Central memory CD4-positive, alpha-beta T cell (primary cell): ENCODE measurements at regions not wholly inside any gene's neighbourhood (a gene's known extent, or its start where the extent isn't known, plus 50 kb on each side); places are given as distances from the start of the nearest gene placed in this dataset.

ENCODE experiments used
- DNase-seq: peaks from one replicate; pipeline ENCODE4 v3.0.0; 2022

- no peak for DNase-seq
Measured at GRCh38 chr13:43985422-43986072, 105.8 kb downstream of the LACC1 start.

DNA sequence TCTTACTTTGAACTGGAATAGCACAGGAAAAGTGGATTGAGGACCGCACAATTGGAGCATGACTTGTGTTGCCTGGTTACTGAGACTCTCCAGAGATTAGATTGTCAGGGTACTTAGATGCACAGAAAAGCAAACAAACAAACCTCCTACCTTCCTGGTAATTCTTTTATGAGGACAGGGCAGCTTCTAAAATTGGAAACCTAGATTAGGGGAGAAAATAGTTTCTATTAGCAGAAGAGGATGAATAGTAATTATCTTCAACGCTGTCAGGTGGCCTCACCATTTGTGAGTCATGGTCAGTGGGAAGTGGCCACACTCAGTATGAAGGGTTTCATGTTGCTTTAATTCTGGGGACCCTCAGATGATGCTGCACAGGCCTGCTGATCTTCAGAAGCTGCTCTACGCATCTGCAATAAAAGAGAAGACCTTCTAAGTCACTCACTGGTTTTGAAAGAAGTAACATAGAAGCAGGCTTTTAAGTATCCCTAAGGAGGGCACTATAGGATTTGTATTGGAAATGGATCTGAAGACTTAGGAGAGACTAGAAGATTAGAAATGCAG lies 106.8 kb downstream of the LACC1 start:
- DNase-seq: no peak

DNA sequence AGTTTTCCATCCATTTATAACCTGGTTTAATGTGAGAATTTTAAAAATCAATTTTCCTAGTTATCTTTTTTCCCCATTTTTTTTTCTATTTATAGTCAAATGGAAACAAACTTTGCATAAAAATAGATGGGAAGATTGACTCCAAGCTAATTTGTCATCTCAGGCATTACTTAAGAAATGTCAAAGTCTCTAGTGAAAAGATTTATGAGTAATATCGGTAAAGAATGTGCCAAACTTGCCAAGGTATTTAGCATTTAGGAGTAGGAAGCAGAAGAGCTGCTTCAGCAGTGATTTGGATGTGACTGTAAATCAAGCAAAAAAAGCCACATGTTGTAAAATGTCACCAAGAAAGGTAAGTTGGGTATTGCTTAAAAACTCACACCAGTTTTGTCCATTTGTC lies 108.6 kb downstream of the LACC1 start:
- DNase-seq: no peak

- DNase-seq: no peak
Measured at GRCh38 chr13:43990021-43990420, 110.3 kb downstream of the LACC1 start.

DNA sequence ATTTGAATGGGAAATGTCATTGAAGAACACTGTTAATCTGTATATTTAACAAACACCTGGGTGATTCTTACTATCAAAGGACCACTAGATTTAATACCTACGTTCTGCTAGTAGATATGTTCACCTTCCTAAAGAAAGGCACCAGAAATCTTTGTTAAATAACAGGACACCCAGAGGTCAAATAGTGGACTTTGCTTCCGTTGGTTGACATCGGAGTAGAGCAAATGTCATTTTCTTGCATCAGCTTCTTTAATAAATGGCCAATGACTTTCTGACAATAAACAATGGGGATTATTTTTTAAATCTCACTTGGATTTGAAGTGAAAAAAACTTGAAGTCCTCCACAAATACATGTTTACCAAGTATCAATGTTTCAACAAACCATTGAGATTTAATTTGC lies 111.1 kb downstream of the LACC1 start:
- DNase-seq: no peak

DNA sequence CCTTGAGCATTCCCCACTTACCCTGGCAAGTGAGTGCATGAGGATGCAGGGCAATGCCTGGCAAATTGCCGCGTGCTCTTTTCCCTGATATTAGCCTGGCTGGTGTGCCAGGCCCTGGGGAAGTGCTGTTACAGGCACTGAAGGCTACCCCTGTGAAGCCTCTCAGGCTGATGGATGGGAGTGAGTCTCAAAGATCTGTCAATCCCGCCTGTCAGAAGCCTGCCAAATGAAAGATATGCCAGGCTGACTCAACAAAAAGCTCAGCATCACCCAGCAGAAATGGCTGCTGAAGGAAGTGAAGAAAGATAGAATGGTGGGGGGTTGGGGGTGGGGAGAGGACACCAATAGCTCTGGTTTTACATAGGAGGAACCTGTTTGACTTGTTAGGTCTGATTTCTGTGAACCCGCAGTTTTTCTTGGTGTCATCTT lies 112.1 kb downstream of the LACC1 start:
- DNase-seq: no peak

- no peak for DNase-seq
Measured at GRCh38 chr13:43992211-43992610, 112.5 kb downstream of the LACC1 start.

DNA sequence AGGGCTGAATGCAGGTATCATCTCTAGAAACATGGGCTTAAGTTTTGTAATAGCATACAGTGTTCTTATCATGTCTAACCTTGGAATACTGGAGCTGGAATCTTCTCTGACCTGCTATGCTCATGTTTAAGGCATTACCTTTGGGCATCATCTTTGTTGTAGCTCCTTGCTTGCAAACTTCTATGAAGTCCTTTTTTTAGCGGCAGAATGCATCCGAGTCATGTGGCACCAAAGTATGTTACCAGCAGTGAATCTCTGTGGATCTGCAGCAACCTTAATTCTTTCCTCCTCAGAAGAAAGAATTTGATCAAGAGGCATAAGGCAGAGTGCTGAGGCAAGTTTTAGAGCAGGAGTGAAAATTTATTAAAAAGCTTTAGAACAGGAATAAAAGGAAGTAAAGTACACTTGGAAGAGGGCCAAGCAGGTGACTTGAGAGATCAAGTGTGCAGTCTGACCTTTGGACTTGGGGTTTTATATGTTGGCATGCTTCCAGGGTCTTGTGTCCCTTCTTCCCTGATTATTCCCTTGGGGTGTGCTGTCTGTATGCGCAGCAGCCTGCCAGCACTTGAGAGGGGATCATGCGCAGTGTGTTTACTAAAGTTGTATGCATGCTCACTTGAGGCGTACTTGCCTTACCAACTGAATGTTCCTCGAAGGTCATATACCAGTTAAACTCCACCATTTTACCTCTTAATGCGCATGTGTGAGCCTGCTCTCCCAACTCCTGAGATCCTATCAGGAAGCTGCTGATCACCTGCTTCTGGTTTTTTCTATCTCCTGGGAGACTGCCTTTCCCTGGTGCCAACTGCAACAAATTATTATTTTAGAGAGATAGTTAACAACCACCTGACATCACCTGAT lies 115.5 kb downstream of the LACC1 start:
- no peak for DNase-seq

GRCh38 chr13:43996221-43996620 lies 116.5 kb downstream of the LACC1 start:
- DNase-seq: no peak

- no peak for DNase-seq
Measured at GRCh38 chr13:44003481-44003880, 123.8 kb downstream of the LACC1 start.

GRCh38 chr13:44004878-44005277 lies 125.2 kb downstream of the LACC1 start:
- no peak for DNase-seq

GRCh38 chr13:44007451-44007850 lies 127.7 kb downstream of the LACC1 start:
- DNase-seq: no peak

DNA sequence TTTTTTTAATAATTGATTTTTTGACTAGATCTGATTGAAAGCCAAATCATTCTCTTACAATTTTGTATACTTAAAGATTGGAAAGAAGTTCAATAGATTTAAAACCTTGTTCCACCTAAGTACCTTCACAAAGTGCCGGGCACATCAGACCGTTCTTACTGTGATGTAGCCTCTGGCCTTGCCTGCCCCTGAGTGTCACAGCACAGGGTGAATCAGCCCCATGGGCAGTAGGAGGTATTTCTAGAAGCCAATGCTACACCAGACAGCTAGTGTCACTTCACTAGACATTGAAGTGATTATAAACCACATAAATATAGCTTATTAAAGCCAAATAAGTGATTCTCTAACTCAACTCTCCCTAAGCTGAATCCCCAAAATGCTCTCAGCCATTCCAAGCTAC lies 131.3 kb downstream of the LACC1 start:
- DNase-seq: no peak

- no peak for DNase-seq
Measured at GRCh38 chr13:44012910-44013757, 133.4 kb downstream of the LACC1 start.

- DNase-seq: no peak
Measured at GRCh38 chr13:44013758-44014291, 134.1 kb downstream of the LACC1 start.

GRCh38 chr13:44014501-44014900 lies 134.8 kb downstream of the LACC1 start:
- DNase-seq: no peak

DNA sequence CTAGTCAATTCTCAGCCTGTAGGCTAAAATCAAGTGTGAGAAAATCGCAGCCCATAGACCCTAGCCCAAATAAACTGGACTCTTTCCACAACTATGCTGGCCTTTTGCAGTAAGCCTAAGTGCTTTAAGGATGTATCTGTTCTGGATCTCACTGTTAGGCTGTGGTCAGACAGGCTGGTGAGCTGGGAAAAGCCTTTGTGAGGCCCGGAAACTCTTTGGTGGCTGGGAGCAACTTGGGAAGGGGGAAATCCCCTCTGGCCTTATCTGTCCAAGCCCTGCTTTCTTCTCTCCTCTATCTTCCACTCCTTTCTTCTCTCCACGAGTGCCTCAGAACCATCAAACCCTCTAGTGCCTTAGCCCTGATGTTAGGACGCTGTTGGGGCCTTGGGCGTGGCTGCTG lies 135.4 kb downstream of the LACC1 start:
- no peak for DNase-seq

DNA sequence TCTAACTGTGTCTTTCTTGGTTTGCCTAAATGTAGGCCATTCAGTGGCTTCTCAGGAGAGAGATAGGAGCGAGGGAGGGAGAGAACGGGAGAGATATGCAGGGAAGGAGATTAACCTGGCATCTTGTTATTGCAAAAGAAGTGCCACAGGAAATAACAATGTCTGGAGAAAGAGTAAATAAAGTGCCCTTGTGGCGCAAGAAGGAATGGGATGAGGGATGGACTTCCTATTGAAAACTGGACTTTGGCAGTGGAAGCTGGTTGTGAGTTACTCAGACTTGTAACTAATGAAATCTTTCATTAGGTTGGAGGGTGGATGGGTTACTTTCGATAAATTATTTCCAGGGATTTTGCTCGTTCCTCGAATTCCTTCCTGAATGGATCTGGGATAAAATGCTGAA lies 136.1 kb downstream of the LACC1 start:
- DNase-seq: no peak

- no peak for DNase-seq
Measured at GRCh38 chr13:44017756-44018309, 138.1 kb downstream of the LACC1 start.

DNA sequence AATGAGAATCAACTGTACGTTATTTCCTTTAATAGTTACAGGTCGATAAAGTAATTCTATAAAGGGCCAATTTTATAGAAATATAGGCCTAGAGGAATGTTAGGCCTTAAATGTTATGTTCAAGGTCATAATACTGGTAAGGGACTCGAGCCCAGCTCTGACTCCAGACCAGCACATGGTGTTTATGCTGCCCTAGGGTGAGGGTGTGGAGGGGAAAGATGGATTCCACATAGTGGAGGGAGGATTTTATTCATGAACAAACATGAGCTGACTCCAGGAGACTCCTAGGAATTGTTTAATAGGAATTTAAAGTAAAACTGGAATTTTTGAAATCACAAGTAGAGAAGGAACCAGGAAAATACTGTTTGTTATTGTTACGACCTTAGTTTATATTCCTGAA lies 139.9 kb downstream of the LACC1 start:
- DNase-seq: no peak

DNA sequence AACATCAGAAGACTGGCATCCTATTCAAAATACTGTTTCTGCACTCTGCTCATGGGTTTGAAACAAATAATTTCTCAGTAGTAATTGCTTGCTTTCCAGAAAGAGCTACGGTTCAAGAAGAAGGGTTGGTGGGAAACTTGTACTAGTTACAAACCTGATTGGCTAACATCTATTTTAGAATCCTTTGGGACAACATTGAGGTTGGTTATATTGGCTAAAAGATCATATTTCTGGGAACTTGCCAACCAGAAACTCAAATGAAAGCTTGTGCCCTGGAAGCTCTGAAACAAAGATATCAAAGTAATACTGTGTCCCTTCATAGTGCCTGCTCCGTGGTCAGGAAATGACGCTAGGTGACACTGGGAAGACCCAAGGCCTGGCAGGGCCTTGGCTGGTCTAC lies 141.7 kb downstream of the LACC1 start:
- DNase-seq: no peak

DNA sequence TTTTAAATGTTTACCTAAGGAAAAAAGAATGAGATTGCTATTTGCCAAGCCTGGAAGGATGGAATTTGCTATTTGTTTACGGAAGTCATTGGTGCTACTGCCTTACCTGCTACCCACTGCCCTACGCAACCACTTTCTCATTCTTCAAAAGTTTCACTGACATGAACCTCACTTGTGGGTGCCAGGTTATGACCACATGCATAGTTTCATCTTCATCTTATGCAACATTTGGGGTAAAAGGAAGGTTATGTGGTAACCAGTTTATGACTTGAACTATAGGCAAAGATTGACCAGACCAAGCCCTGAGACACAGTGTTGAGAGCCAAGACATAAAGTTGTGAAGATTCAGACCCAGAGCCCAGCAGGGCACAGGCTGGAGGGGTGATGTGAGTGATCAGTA lies 142.5 kb downstream of the LACC1 start:
- DNase-seq: no peak
